ENCODE measurements at regions not wholly inside any gene's neighbourhood (a gene's known extent, or its start where the extent isn't known, plus 50 kb on each side); places are given as distances from the start of the nearest gene placed in this dataset.

- Histone ChIP-seq H3K4me1 (no peaks in the 10 kb centered on the region), H3K36me3 (no peaks in the 10 kb centered on the region), H3K4me3 (no peak overlapping the region), H3K27me3 (no peaks in the 10 kb centered on the region), H3K27ac (no peak overlapping the region), H3K9me3 (no peaks in the 10 kb centered on the region)
- DNase-seq = no peak
- intact Hi-C loops (cut with DNase I; ENCODE audit: low total_unique reads) = no loop called here
- TF ChIP-seq POLR2AphosphoS5 (IDR thresholded peaks at IDR 0.05) (no peak), EP300 (IDR thresholded peaks at IDR 0.05; ENCODE audit: low read depth) (no peak), POLR2A (IDR thresholded peaks at IDR 0.05) (no peak), CTCF (IDR thresholded peaks at IDR 0.05) (no peak)
- WGBS, 2 donors (ENCODE audit: low coverage in 1 of 2) = 77 to 87% methylated on average over 3 to 4 of the region's 4 CpGs
- in situ Hi-C loops (cut with MboI; ENCODE audit: low pct_ligation_motif_present in 1 of 4, low pct_unique_long_range_greater_than_20kb in 1 of 4, low sequenced_read_pairs in 3 of 4) = no loop called here
Observed at GRCh38 chr2:155689791-155690190, 642.7 kb downstream of the NR4A2 start.

- no peak for TF ChIP-seq EP300 (IDR thresholded peaks at IDR 0.05; ENCODE audit: low read depth)
- TF ChIP-seq POLR2A (IDR thresholded peaks at IDR 0.05) = no peak
- TF ChIP-seq POLR2AphosphoS5 (IDR thresholded peaks at IDR 0.05) = no peak
- no peak for TF ChIP-seq CTCF (IDR thresholded peaks at IDR 0.05)
- Histone ChIP-seq H3K27me3 (no peaks in the 10 kb centered on the region), H3K9me3 (no peaks in the 10 kb centered on the region), H3K36me3 (no peaks in the 10 kb centered on the region), H3K4me3 (no peak overlapping the region), H3K27ac (no peak overlapping the region), H3K4me1 (no peaks in the 10 kb centered on the region)
- DNase-seq = no peak
- intact Hi-C loops (cut with DNase I; ENCODE audit: low total_unique reads) = no loop called here
- in situ Hi-C loops (cut with MboI; ENCODE audit: low pct_ligation_motif_present in 1 of 4, low pct_unique_long_range_greater_than_20kb in 1 of 4, low sequenced_read_pairs in 3 of 4) = no loop called here
- WGBS, 2 donors (ENCODE audit: low coverage in 1 of 2) = 50 to 71% methylated on average over 1 of the region's 1 CpG
Observed at GRCh38 chr2:155687181-155687580, 645.3 kb downstream of the NR4A2 start.

- Histone ChIP-seq H3K4me1 (no peaks in the 10 kb centered on the region), H3K36me3 (no peaks in the 10 kb centered on the region), H3K4me3 (no peak overlapping the region), H3K27ac (no peak overlapping the region), H3K27me3 (no peaks in the 10 kb centered on the region), H3K9me3 (no peaks in the 10 kb centered on the region)
- TF ChIP-seq POLR2AphosphoS5 (IDR thresholded peaks at IDR 0.05) = no peak
- TF ChIP-seq EP300 (IDR thresholded peaks at IDR 0.05; ENCODE audit: low read depth) = no peak
- no peak for TF ChIP-seq CTCF (IDR thresholded peaks at IDR 0.05)
- TF ChIP-seq POLR2A (IDR thresholded peaks at IDR 0.05) = no peak
- in situ Hi-C loops (cut with MboI; ENCODE audit: low pct_ligation_motif_present in 1 of 4, low pct_unique_long_range_greater_than_20kb in 1 of 4, low sequenced_read_pairs in 3 of 4) (no loop called here), intact Hi-C loops (cut with DNase I; ENCODE audit: low total_unique reads) (no loop called here)
- 54 to 65% methylated on average over 2 of the region's 2 CpGs for WGBS, 2 donors (ENCODE audit: low coverage in 1 of 2)
- no peak for DNase-seq
Observed at GRCh38 chr2:155679647-155680046, 652.9 kb downstream of the NR4A2 start.

GRCh38 chr2:155675920-155676319 lies 656.6 kb downstream of the NR4A2 start:
- no peak for TF ChIP-seq POLR2A (IDR thresholded peaks at IDR 0.05)
- TF ChIP-seq CTCF (IDR thresholded peaks at IDR 0.05) = no peak
- no peak for TF ChIP-seq POLR2AphosphoS5 (IDR thresholded peaks at IDR 0.05)
- TF ChIP-seq EP300 (IDR thresholded peaks at IDR 0.05; ENCODE audit: low read depth) = no peak
- in situ Hi-C loops (cut with MboI; ENCODE audit: low pct_ligation_motif_present in 1 of 4, low pct_unique_long_range_greater_than_20kb in 1 of 4, low sequenced_read_pairs in 3 of 4) (no loop called here), intact Hi-C loops (cut with DNase I; ENCODE audit: low total_unique reads) (no loop called here)
- Histone ChIP-seq H3K4me1 (no peaks in the 10 kb centered on the region), H3K27ac (no peak overlapping the region), H3K9me3 (peaks cover 9 to 10% of the 10 kb centered on the region in 2 donors), H3K27me3 (no peaks in the 10 kb centered on the region), H3K36me3 (no peaks in the 10 kb centered on the region), H3K4me3 (no peak overlapping the region)
- no peak for DNase-seq
- WGBS, 2 donors (ENCODE audit: low coverage in 1 of 2) = 71 to 82% methylated on average over 2 of the region's 2 CpGs
